Kidney (tissue), 13 donors: ENCODE measurements at regions not wholly inside any gene's neighbourhood (a gene's known extent, or its start where the extent isn't known, plus 50 kb on each side); places are given as distances from the start of the nearest gene placed in this dataset.
"Not testable (repeated sequence)": the region's sequence is repeated elsewhere in the genome, so short reads cannot be mapped to it uniquely, and the experiment has no call there.

Source experiments
- DNase-seq, 5 donors: peaks; one replicate each; pipeline ENCODE4 v3.0.0-alpha.2; 2013 to 2020
- FAIRE-seq: peaks from 2 replicates; lab custom pipeline; 2012; peaks lifted over from hg19 to GRCh38; lab: Jason Lieb, UNC
- H3K27ac ChIP-seq, 2 donors: one replicate each; pipeline ENCODE4 v1.7.0; 2013; ENCODE audit warnings: low read depth in 2 of 2, low read length in 2 of 2, inconsistent platforms in 1 of 2
- H3K27me3 ChIP-seq: one replicate; pipeline ENCODE4 v1.7.1; 2013; ENCODE audit warnings: low read length, inconsistent platforms; ENCODE audit not compliant: control insufficient read depth, insufficient read depth
- H3K36me3 ChIP-seq, 3 donors: one replicate each; pipeline versions ENCODE4 v1.7.0 to v1.7.1; 2013; ENCODE audit warnings: low read length in 3 of 3, control low read depth in 1 of 3, inconsistent platforms in 1 of 3; ENCODE audit not compliant: insufficient read depth in 3 of 3, control insufficient read depth in 2 of 3
- H3K4me1 ChIP-seq, 3 donors: one replicate each; pipeline versions ENCODE4 v1.7.0 to v1.7.1; 2013; ENCODE audit warnings: low read length in 3 of 3, inconsistent platforms in 1 of 3, low read depth in 1 of 3; ENCODE audit not compliant: control insufficient read depth in 2 of 3, insufficient read depth in 2 of 3
- H3K4me3 ChIP-seq, 3 donors: one replicate each; pipeline versions ENCODE4 v1.7.0 to v1.8.1; 2013; ENCODE audit warnings: low read length in 3 of 3, control low read depth in 1 of 3, inconsistent platforms in 1 of 3
- H3K9ac ChIP-seq, 3 donors: one replicate each; pipeline versions ENCODE4 v1.7.0 to v1.7.1; 2013; ENCODE audit warnings: low read length in 3 of 3, control low read depth in 1 of 3, inconsistent platforms in 1 of 3
- H3K9me3 ChIP-seq, 3 donors: one replicate each; pipeline versions ENCODE4 v1.7.0 to v1.7.1; 2013; ENCODE audit warnings: low read length in 3 of 3, control low read depth in 1 of 3, inconsistent platforms in 1 of 3; ENCODE audit not compliant: control insufficient read depth in 2 of 3, insufficient read depth in 1 of 3
- intact Hi-C: fragments of 100-400 bp; cut with DNase I; formaldehyde crosslinking; loops from one replicate; pipeline ENCODE4 v1.11.1; 2022
- TF ChIP-seq, protein P1 (sequence below): IDR thresholded peaks from 3 replicates; pipeline ENCODE4 v1.5.1; 2012; ENCODE audit warnings: mild to moderate bottlenecking, moderate library complexity, borderline replicate concordance; ENCODE audit not compliant: insufficient read depth; ENCODE audit errors: extremely low read depth
- donor health status: control.
- donor health status: control.
- donor health status: control.
- donor health status: control.
- donor health status: control.
- donor health status: DM: yes; HTN: yes; CAD: no.
- donor health status: Normal renal cell carcinoma (clear cell type).

- no peaks in the 10 kb centered on the region for H3K4me1 ChIP-seq
- H3K4me3 ChIP-seq = no peak overlapping the region
- no peak for FAIRE-seq
- H3K9me3 ChIP-seq = no peaks in the 10 kb centered on the region
- DNase-seq = peak in 2 of 5 donors; percentile 6 to 52
- no peak overlapping the region for H3K27ac ChIP-seq
- intact Hi-C loops = no loop called here
- H3K9ac ChIP-seq = no peak overlapping the region
- peaks cover 7% of the 10 kb centered on the region for H3K27me3 ChIP-seq
- no peaks in the 10 kb centered on the region for H3K36me3 ChIP-seq
- TF ChIP-seq, protein P1, sequence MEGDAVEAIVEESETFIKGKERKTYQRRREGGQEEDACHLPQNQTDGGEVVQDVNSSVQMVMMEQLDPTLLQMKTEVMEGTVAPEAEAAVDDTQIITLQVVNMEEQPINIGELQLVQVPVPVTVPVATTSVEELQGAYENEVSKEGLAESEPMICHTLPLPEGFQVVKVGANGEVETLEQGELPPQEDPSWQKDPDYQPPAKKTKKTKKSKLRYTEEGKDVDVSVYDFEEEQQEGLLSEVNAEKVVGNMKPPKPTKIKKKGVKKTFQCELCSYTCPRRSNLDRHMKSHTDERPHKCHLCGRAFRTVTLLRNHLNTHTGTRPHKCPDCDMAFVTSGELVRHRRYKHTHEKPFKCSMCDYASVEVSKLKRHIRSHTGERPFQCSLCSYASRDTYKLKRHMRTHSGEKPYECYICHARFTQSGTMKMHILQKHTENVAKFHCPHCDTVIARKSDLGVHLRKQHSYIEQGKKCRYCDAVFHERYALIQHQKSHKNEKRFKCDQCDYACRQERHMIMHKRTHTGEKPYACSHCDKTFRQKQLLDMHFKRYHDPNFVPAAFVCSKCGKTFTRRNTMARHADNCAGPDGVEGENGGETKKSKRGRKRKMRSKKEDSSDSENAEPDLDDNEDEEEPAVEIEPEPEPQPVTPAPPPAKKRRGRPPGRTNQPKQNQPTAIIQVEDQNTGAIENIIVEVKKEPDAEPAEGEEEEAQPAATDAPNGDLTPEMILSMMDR = no peak
Measured at GRCh38 chr16:86231321-86231995, 278.9 kb upstream of the FOXF1 start.

DNA sequence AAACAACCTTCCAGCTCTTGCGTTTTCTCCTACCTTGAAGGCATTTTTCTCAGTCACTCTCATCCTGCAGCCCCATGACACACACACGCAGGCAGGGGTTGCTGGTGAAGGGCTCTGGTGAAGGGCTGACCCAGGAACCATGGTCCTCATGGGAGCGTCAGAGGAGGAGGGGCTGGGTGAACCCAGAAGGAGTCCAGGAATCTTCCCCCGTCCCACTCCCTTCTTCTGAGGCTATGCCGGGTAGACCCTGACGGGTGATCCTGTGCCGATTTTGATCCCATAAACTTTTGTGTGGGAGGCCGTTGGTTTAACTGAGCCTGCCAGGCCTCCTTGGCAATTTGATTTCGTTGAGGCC, 278.4 kb upstream of the FOXF1 start:
- DNase-seq (peak in 1 of 5 donors; percentile 26), FAIRE-seq (no peak)
- Histone ChIP-seq H3K9ac (no peak overlapping the region), H3K9me3 (no peaks in the 10 kb centered on the region), H3K4me3 (no peak overlapping the region), H3K4me1 (no peaks in the 10 kb centered on the region), H3K36me3 (no peaks in the 10 kb centered on the region), H3K27me3 (peaks cover 7% of the 10 kb centered on the region), H3K27ac (no peak overlapping the region)
- TF ChIP-seq, protein P1 = no peak
- intact Hi-C loops = no loop called here

- no peak for FAIRE-seq
- H3K4me3 ChIP-seq = no peak overlapping the region
- intact Hi-C loops = no loop called here
- H3K27me3 ChIP-seq = peaks cover 7% of the 10 kb centered on the region
- H3K4me1 ChIP-seq = no peaks in the 10 kb centered on the region
- no peak overlapping the region for H3K27ac ChIP-seq
- peak in 1 of 5 donors; percentile 52 for DNase-seq
- H3K36me3 ChIP-seq = no peaks in the 10 kb centered on the region
- TF ChIP-seq, protein P1 = no peak
- no peak overlapping the region for H3K9ac ChIP-seq
- H3K9me3 ChIP-seq = no peaks in the 10 kb centered on the region
Measured at GRCh38 chr16:86232496-86232895, 277.8 kb upstream of the FOXF1 start.

DNA sequence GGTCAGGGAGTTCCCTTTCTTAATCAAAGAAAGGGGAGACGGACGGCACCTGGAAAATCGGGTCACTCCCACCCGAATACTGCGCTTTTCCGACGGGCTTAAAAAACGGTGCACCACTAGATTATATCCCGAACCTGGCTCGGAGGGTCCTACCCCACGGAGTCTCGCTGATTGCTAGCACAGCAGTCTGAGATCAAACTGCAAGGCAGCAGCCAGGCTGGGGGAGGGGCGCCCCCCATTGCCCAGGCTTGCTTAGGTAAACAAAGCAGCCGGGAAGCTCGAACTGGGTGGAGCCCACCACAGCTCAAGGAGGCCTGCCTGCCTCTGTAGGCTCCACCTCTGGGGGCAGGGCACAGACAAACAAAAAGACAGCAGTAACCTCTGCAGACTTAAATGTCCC, 276.8 kb upstream of the FOXF1 start:
- H3K9ac ChIP-seq, intact Hi-C loops, H3K36me3 ChIP-seq, H3K4me3 ChIP-seq, H3K9me3 ChIP-seq, FAIRE-seq, H3K4me1 ChIP-seq, H3K27me3 ChIP-seq, DNase-seq, H3K27ac ChIP-seq: not testable (repeated sequence)
